ENCODE measurements at regions not wholly inside any gene's neighbourhood (a gene's known extent, or its start where the extent isn't known, plus 50 kb on each side); places are given as distances from the start of the nearest gene placed in this dataset.

- no peak for TF ChIP-seq REST (IDR thresholded peaks at IDR 0.05)
These were observed 1241.3 kb downstream of the MAT2B start (continued) for GRCh38 chr5:164746723-164747122.

GRCh38 chr5:164747371-164747770 lies 1242.0 kb downstream of the MAT2B start:
- WGBS: 44% methylated on average over 1 of the region's 1 CpG
- no peak for DNase-seq (ENCODE audit: low spot score)
- Histone ChIP-seq H3K36me3 (ENCODE audit: control insufficient read depth in 4 of 4, insufficient read depth in 3 of 4, low read depth in 1 of 4, low read length in 3 of 4) (no peaks in the 10 kb centered on the region), H3K9me3 (ENCODE audit: control insufficient read depth in 4 of 4, low read length in 3 of 4) (no peaks in the 10 kb centered on the region), H3K27ac (ENCODE audit: low read depth in 1 of 2, low read length in 2 of 2) (no peak overlapping the region), H3K4me1 (ENCODE audit: control insufficient read depth in 4 of 4, insufficient read depth in 4 of 4, low read length in 3 of 4) (no peaks in the 10 kb centered on the region), H3K4me3 (ENCODE audit: low read depth in 1 of 3, low read length in 3 of 3) (no peak overlapping the region), H3K27me3 (ENCODE audit: control insufficient read depth in 4 of 4, insufficient read depth in 4 of 4, low read length in 3 of 4) (no peaks in the 10 kb centered on the region), H3K9ac (ENCODE audit: low read depth in 1 of 2, low read length in 2 of 2) (no peak overlapping the region)
- no peak for TF ChIP-seq YY1 (IDR thresholded peaks at IDR 0.05)
- TF ChIP-seq EGR1 (IDR thresholded peaks at IDR 0.05; ENCODE audit: low read depth in 2 of 2): no peak
- no peak for TF ChIP-seq ZBTB33 (IDR thresholded peaks at IDR 0.05)
- TF ChIP-seq CTCF (IDR thresholded peaks at IDR 0.05; ENCODE audit: low read depth, low read length, missing input control): no peak
- TF ChIP-seq JUND (IDR thresholded peaks at IDR 0.05): no peak
- no peak for TF ChIP-seq SP1 (IDR thresholded peaks at IDR 0.05)
- no peak for TF ChIP-seq FOXA1 (IDR thresholded peaks at IDR 0.05)

GRCh38 chr5:164748861-164749260 lies 1243.4 kb downstream of the MAT2B start:
- no peak for DNase-seq (ENCODE audit: low spot score)
- no peak overlapping the region for H3K9ac ChIP-seq (ENCODE audit: low read depth in 1 of 2, low read length in 2 of 2)
- no peaks in the 10 kb centered on the region for H3K36me3 ChIP-seq (ENCODE audit: control insufficient read depth in 4 of 4, insufficient read depth in 3 of 4, low read depth in 1 of 4, low read length in 3 of 4)
- H3K4me1 ChIP-seq (ENCODE audit: control insufficient read depth in 4 of 4, insufficient read depth in 4 of 4, low read length in 3 of 4): no peaks in the 10 kb centered on the region
- no peaks in the 10 kb centered on the region for H3K9me3 ChIP-seq (ENCODE audit: control insufficient read depth in 4 of 4, low read length in 3 of 4)
- TF ChIP-seq HNF4G (IDR thresholded peaks at IDR 0.05) (no peak), YY1 (IDR thresholded peaks at IDR 0.05) (no peak)
- H3K27me3 ChIP-seq (ENCODE audit: control insufficient read depth in 4 of 4, insufficient read depth in 4 of 4, low read length in 3 of 4): peaks cover 0 to 4% (median 0%) of the 10 kb centered on the region in 4 donors
- H3K4me3 ChIP-seq (ENCODE audit: low read depth in 1 of 3, low read length in 3 of 3): no peak overlapping the region
- no peak overlapping the region for H3K27ac ChIP-seq (ENCODE audit: low read depth in 1 of 2, low read length in 2 of 2)

GRCh38 chr5:164753434-164753833 lies 1248.0 kb downstream of the MAT2B start:
- Histone ChIP-seq H3K9ac (ENCODE audit: low read depth in 1 of 2, low read length in 2 of 2) (no peak overlapping the region), H3K4me1 (ENCODE audit: control insufficient read depth in 4 of 4, insufficient read depth in 4 of 4, low read length in 3 of 4) (no peaks in the 10 kb centered on the region), H3K27ac (ENCODE audit: low read depth in 1 of 2, low read length in 2 of 2) (no peak overlapping the region), H3K4me3 (ENCODE audit: low read depth in 1 of 3, low read length in 3 of 3) (no peak overlapping the region), H3K9me3 (ENCODE audit: control insufficient read depth in 4 of 4, low read length in 3 of 4) (no peaks in the 10 kb centered on the region), H3K27me3 (ENCODE audit: control insufficient read depth in 4 of 4, insufficient read depth in 4 of 4, low read length in 3 of 4) (peaks cover 0 to 4% (median 0%) of the 10 kb centered on the region in 4 donors), H3K36me3 (ENCODE audit: control insufficient read depth in 4 of 4, insufficient read depth in 3 of 4, low read depth in 1 of 4, low read length in 3 of 4) (no peaks in the 10 kb centered on the region)
- no peak for TF ChIP-seq RAD21 (IDR thresholded peaks at IDR 0.05)
- TF ChIP-seq ATF3 (IDR thresholded peaks at IDR 0.05): no peak
- TF ChIP-seq HNF4A (conservative IDR thresholded peaks at IDR 0.05): no peak
- WGBS: 34% methylated on average over 1 of the region's 1 CpG
- no peak for DNase-seq (ENCODE audit: low spot score)

Measured in liver (tissue), 8 donors.